Kidney (tissue), 13 donors: ENCODE measurements at regions not wholly inside any gene's neighbourhood (a gene's known extent, or its start where the extent isn't known, plus 50 kb on each side); places are given as distances from the start of the nearest gene placed in this dataset.

Source experiments
- DNase-seq, 5 donors: peaks; one replicate each; pipeline ENCODE4 v3.0.0-alpha.2; 2013 to 2020
- FAIRE-seq: peaks from 2 replicates; lab custom pipeline; 2012; peaks lifted over from hg19 to GRCh38; lab: Jason Lieb, UNC
- H3K27ac ChIP-seq, 2 donors: one replicate each; pipeline ENCODE4 v1.7.0; 2013; ENCODE audit warnings: low read depth in 2 of 2, low read length in 2 of 2, inconsistent platforms in 1 of 2
- H3K27me3 ChIP-seq: one replicate; pipeline ENCODE4 v1.7.1; 2013; ENCODE audit warnings: low read length, inconsistent platforms; ENCODE audit not compliant: control insufficient read depth, insufficient read depth
- H3K36me3 ChIP-seq, 3 donors: one replicate each; pipeline versions ENCODE4 v1.7.0 to v1.7.1; 2013; ENCODE audit warnings: low read length in 3 of 3, control low read depth in 1 of 3, inconsistent platforms in 1 of 3; ENCODE audit not compliant: insufficient read depth in 3 of 3, control insufficient read depth in 2 of 3
- H3K4me1 ChIP-seq, 3 donors: one replicate each; pipeline versions ENCODE4 v1.7.0 to v1.7.1; 2013; ENCODE audit warnings: low read length in 3 of 3, inconsistent platforms in 1 of 3, low read depth in 1 of 3; ENCODE audit not compliant: control insufficient read depth in 2 of 3, insufficient read depth in 2 of 3
- H3K4me3 ChIP-seq, 3 donors: one replicate each; pipeline versions ENCODE4 v1.7.0 to v1.8.1; 2013; ENCODE audit warnings: low read length in 3 of 3, control low read depth in 1 of 3, inconsistent platforms in 1 of 3
- H3K9ac ChIP-seq, 3 donors: one replicate each; pipeline versions ENCODE4 v1.7.0 to v1.7.1; 2013; ENCODE audit warnings: low read length in 3 of 3, control low read depth in 1 of 3, inconsistent platforms in 1 of 3
- H3K9me3 ChIP-seq, 3 donors: one replicate each; pipeline versions ENCODE4 v1.7.0 to v1.7.1; 2013; ENCODE audit warnings: low read length in 3 of 3, control low read depth in 1 of 3, inconsistent platforms in 1 of 3; ENCODE audit not compliant: control insufficient read depth in 2 of 3, insufficient read depth in 1 of 3
- intact Hi-C: fragments of 100-400 bp; cut with DNase I; formaldehyde crosslinking; loops from one replicate; pipeline ENCODE4 v1.11.1; 2022
- TF ChIP-seq, protein P1 (sequence below): IDR thresholded peaks from 3 replicates; pipeline ENCODE4 v1.5.1; 2012; ENCODE audit warnings: mild to moderate bottlenecking, moderate library complexity, borderline replicate concordance; ENCODE audit not compliant: insufficient read depth; ENCODE audit errors: extremely low read depth
- donor health status: control.
- donor health status: control.
- donor health status: control.
- donor health status: control.
- donor health status: control.
- donor health status: DM: yes; HTN: yes; CAD: no.
- donor health status: Normal renal cell carcinoma (clear cell type).

GRCh38 chr11:34788642-34789041 is 127.5 kb downstream of the APIP start:
- Histone ChIP-seq H3K4me3 (no peak overlapping the region), H3K4me1 (no peaks in the 10 kb centered on the region), H3K9ac (no peak overlapping the region), H3K9me3 (no peaks in the 10 kb centered on the region), H3K36me3 (no peaks in the 10 kb centered on the region), H3K27me3 (no peaks in the 10 kb centered on the region), H3K27ac (no peak overlapping the region)
- intact Hi-C loops, result no loop called here
- TF ChIP-seq, protein P1, sequence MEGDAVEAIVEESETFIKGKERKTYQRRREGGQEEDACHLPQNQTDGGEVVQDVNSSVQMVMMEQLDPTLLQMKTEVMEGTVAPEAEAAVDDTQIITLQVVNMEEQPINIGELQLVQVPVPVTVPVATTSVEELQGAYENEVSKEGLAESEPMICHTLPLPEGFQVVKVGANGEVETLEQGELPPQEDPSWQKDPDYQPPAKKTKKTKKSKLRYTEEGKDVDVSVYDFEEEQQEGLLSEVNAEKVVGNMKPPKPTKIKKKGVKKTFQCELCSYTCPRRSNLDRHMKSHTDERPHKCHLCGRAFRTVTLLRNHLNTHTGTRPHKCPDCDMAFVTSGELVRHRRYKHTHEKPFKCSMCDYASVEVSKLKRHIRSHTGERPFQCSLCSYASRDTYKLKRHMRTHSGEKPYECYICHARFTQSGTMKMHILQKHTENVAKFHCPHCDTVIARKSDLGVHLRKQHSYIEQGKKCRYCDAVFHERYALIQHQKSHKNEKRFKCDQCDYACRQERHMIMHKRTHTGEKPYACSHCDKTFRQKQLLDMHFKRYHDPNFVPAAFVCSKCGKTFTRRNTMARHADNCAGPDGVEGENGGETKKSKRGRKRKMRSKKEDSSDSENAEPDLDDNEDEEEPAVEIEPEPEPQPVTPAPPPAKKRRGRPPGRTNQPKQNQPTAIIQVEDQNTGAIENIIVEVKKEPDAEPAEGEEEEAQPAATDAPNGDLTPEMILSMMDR, result no peak
- FAIRE-seq (no peak), DNase-seq (no peak)

- intact Hi-C loops, result no loop called here
- no peaks in the 10 kb centered on the region for H3K27me3 ChIP-seq
- DNase-seq (no peak), FAIRE-seq (no peak)
- no peak overlapping the region for H3K27ac ChIP-seq
- H3K4me1 ChIP-seq, result no peaks in the 10 kb centered on the region
- H3K9ac ChIP-seq, result no peak overlapping the region
- H3K36me3 ChIP-seq, result no peaks in the 10 kb centered on the region
- TF ChIP-seq, protein P1, result no peak
- no peaks in the 10 kb centered on the region for H3K9me3 ChIP-seq
- no peak overlapping the region for H3K4me3 ChIP-seq
Observed at GRCh38 chr11:34787895-34788294, 128.3 kb downstream of the APIP start.

- intact Hi-C loops, result no loop called here
- Histone ChIP-seq H3K36me3 (no peaks in the 10 kb centered on the region), H3K27ac (no peak overlapping the region), H3K4me1 (no peaks in the 10 kb centered on the region), H3K9me3 (no peaks in the 10 kb centered on the region), H3K27me3 (no peaks in the 10 kb centered on the region), H3K9ac (no peak overlapping the region), H3K4me3 (no peak overlapping the region)
- DNase-seq, result no peak
- FAIRE-seq, result no peak
- TF ChIP-seq, protein P1, result no peak
Observed at GRCh38 chr11:34787348-34787747, 128.8 kb downstream of the APIP start.

DNA sequence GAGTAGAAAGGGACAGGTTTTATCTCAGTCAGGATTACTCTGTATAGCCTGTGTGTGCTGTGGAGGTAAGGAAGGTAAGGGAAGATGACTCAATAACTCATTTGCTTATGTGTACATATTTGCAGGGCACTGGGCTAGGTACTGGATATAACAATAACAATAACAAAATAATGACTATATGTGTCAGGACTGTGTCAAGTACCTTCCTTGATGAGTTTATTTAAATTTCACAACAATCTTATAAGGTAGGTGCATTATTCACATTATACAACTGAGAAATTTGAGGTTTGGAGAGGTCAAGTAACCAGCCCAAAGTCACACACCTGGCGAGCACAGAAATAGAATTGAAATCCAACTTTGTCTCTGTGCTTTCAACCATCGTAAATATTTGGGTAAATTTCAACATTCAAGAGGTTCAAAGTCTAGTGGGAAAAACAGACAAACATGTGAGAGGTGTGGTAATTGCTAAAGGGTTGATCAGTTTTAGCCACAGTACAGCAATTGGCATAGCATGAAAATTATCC is 131.8 kb downstream of the APIP start:
- Histone ChIP-seq H3K4me3 (no peak overlapping the region), H3K9me3 (no peaks in the 10 kb centered on the region), H3K36me3 (no peaks in the 10 kb centered on the region), H3K4me1 (no peaks in the 10 kb centered on the region), H3K27me3 (no peaks in the 10 kb centered on the region), H3K9ac (no peak overlapping the region), H3K27ac (no peak overlapping the region)
- DNase-seq, result no peak
- TF ChIP-seq, protein P1, result no peak
- intact Hi-C loops, result no loop called here
- FAIRE-seq, result no peak
